H9 (cell line): ENCODE measurements at regions not wholly inside any gene's neighbourhood (a gene's known extent, or its start where the extent isn't known, plus 50 kb on each side); places are given as distances from the start of the nearest gene placed in this dataset.

Experiments used
- DNase-seq: peaks from one replicate; pipeline ENCODE4 v3.0.0-alpha.2; 2017
- H2AFZ ChIP-seq: one replicate; pipeline ENCODE4 v1.6.1; 2013; ENCODE audit warnings: mild to moderate bottlenecking, low read length, control low read depth, moderate library complexity
- H2AK5ac ChIP-seq: 2 replicates; pipeline ENCODE4 v1.6.1; 2013; ENCODE audit warnings: low read length, control low read depth, mixed read lengths; ENCODE audit not compliant: insufficient read length
- H2BK120ac ChIP-seq: one replicate; pipeline ENCODE4 v1.6.1; 2013; ENCODE audit warnings: low read depth, mild to moderate bottlenecking, low read length, control low read depth, inconsistent platforms; ENCODE audit not compliant: poor library complexity, severe bottlenecking
- H2BK12ac ChIP-seq: 2 replicates; pipeline ENCODE4 v1.6.1; 2013; ENCODE audit warnings: low read length, control low read depth, mixed read lengths, low read depth; ENCODE audit not compliant: insufficient read length
- H2BK15ac ChIP-seq: 2 replicates; pipeline ENCODE4 v1.6.1; 2013; ENCODE audit warnings: low read depth, low read length, control low read depth
- H2BK20ac ChIP-seq: one replicate; pipeline ENCODE4 v1.6.1; 2013; ENCODE audit warnings: low read depth, mild to moderate bottlenecking, low read length, control low read depth, inconsistent platforms; ENCODE audit not compliant: poor library complexity, severe bottlenecking
- H2BK5ac ChIP-seq: 2 replicates; pipeline ENCODE4 v1.6.1; 2013; ENCODE audit warnings: low read length, control low read depth, mixed read lengths; ENCODE audit not compliant: insufficient read length
- H3K14ac ChIP-seq: 2 replicates; pipeline ENCODE4 v1.6.1; 2013; ENCODE audit warnings: low read length, control low read depth; ENCODE audit not compliant: insufficient read depth
- H3K18ac ChIP-seq: 2 replicates; pipeline ENCODE4 v1.6.1; 2013; ENCODE audit warnings: low read depth, mild to moderate bottlenecking, mixed read lengths, low read length, control low read depth; ENCODE audit not compliant: insufficient read length
- H3K23ac ChIP-seq: 2 replicates; pipeline ENCODE4 v1.6.1; 2013; ENCODE audit warnings: low read length, control low read depth, mixed read lengths, low read depth; ENCODE audit not compliant: insufficient read length
- H3K23me2 ChIP-seq: 2 replicates; pipeline ENCODE4 v1.6.1; 2013; ENCODE audit warnings: low read depth, mild to moderate bottlenecking, mixed read lengths, low read length, control low read depth; ENCODE audit not compliant: insufficient read length, poor library complexity, severe bottlenecking
- H3K27ac ChIP-seq: 2 replicates; pipeline ENCODE4 v1.5.1; 2013; ENCODE audit warnings: low read length, control low read depth, mixed read lengths, low read depth; ENCODE audit not compliant: insufficient read length
- H3K27me3 ChIP-seq: 2 replicates; pipeline ENCODE4 v1.6.1; 2013; ENCODE audit warnings: low read length, control low read depth, inconsistent platforms; ENCODE audit not compliant: insufficient read depth
- H3K4ac ChIP-seq: 2 replicates; pipeline ENCODE4 v1.6.1; 2013; ENCODE audit warnings: low read depth, mild to moderate bottlenecking, control low read depth, inconsistent platforms, low read length, moderate library complexity
- H3K4me1 ChIP-seq: 2 replicates; pipeline ENCODE4 v1.6.1; 2013; ENCODE audit warnings: low read length, control low read depth, inconsistent platforms; ENCODE audit not compliant: insufficient read depth
- H3K4me2 ChIP-seq: 2 replicates; pipeline ENCODE4 v1.6.1; 2013; ENCODE audit warnings: low read length, control low read depth, mixed read lengths; ENCODE audit not compliant: insufficient read length, insufficient read depth
- H3K56ac ChIP-seq: 2 replicates; pipeline ENCODE4 v1.6.1; 2013; ENCODE audit warnings: low read depth, mild to moderate bottlenecking, mixed read lengths, low read length, control low read depth; ENCODE audit not compliant: insufficient read length
- H3K79me1 ChIP-seq: 2 replicates; pipeline ENCODE4 v1.6.1; 2013; ENCODE audit warnings: low read depth, mild to moderate bottlenecking, moderate library complexity, low read length, control low read depth, inconsistent platforms; ENCODE audit not compliant: insufficient read depth, poor library complexity, severe bottlenecking
- H3K79me2 ChIP-seq: 2 replicates; pipeline ENCODE4 v1.6.1; 2013; ENCODE audit warnings: low read length, control low read depth, inconsistent platforms; ENCODE audit not compliant: insufficient read depth
- H3K9ac ChIP-seq: 2 replicates; pipeline ENCODE4 v1.6.1; 2013; ENCODE audit warnings: low read length, control low read depth, mixed read lengths; ENCODE audit not compliant: insufficient read length; ENCODE audit errors: extremely low read depth
- H3K9me3 ChIP-seq: one replicate; pipeline ENCODE4 v1.6.1; 2013; ENCODE audit warnings: low read depth, low read length, inconsistent platforms; ENCODE audit not compliant: control insufficient read depth
- H3T11ph ChIP-seq: one replicate; pipeline ENCODE4 v1.6.1; 2013; ENCODE audit warnings: mild to moderate bottlenecking, low read length, control low read depth, inconsistent platforms
- H4K20me1 ChIP-seq: one replicate; pipeline ENCODE4 v1.6.1; 2013; ENCODE audit not compliant: control insufficient read depth, insufficient read length, insufficient read depth
- H4K5ac ChIP-seq: 2 replicates; pipeline ENCODE4 v1.6.1; 2013; ENCODE audit warnings: low read depth, mild to moderate bottlenecking, mixed read lengths, low read length, control low read depth; ENCODE audit not compliant: insufficient read length
- H4K8ac ChIP-seq: replicated peaks from 2 replicates; pipeline ENCODE4 v1.6.1; 2013; ENCODE audit warnings: low read length, control low read depth, mixed read lengths, low read depth; ENCODE audit not compliant: insufficient read length
- H4K91ac ChIP-seq: 2 replicates; pipeline ENCODE4 v1.6.1; 2013; ENCODE audit warnings: low read depth, mild to moderate bottlenecking, moderate library complexity, mixed read lengths, low read length, control low read depth; ENCODE audit not compliant: insufficient read length
- H3K27ac Mint-ChIP-seq, 3 experiments: 2 replicates in 2 of 3; 3 replicates in 1 of 3; pipeline ENCODE4 v1.8.0; 2020 to 2021; ENCODE audit warnings: mixed read lengths in 3 of 3, mild to moderate bottlenecking in 1 of 3, moderate library complexity in 1 of 3
- H3K27me3 Mint-ChIP-seq: 2 replicates; pipeline ENCODE4 v1.8.0; 2021; ENCODE audit warnings: low read depth, mild to moderate bottlenecking, moderate library complexity, mixed read lengths
- H3K36me3 Mint-ChIP-seq, 3 experiments: 2 replicates in 2 of 3; 3 replicates in 1 of 3; pipeline ENCODE4 v1.8.0; 2020 to 2021; ENCODE audit warnings: low read depth in 3 of 3, mixed read lengths in 3 of 3; ENCODE audit not compliant: insufficient read depth in 1 of 3
- H3K4me1 Mint-ChIP-seq, 2 experiments: 2 replicates each; pipeline ENCODE4 v1.8.0; 2020; ENCODE audit warnings: mixed read lengths in 2 of 2
- H3K4me3 Mint-ChIP-seq, 2 experiments: 2 replicates in 1 of 2; 3 replicates in 1 of 2; pipeline ENCODE4 v1.8.0; 2020 to 2021; ENCODE audit warnings: mild to moderate bottlenecking in 2 of 2, mixed read lengths in 2 of 2, moderate library complexity in 1 of 2
- H3K9me3 Mint-ChIP-seq, 2 experiments: 2 replicates in 1 of 2; 3 replicates in 1 of 2; pipeline ENCODE4 v1.8.0; 2020; ENCODE audit warnings: mild to moderate bottlenecking in 2 of 2, mixed read lengths in 2 of 2, moderate library complexity in 1 of 2
- whole genome bisulfite sequencing: extraction: QIAGEN DNeasy Blood & Tissue Kit; methylation state at CpG from one replicate; pipeline ENCODE4 v1.1.7; 2013; ENCODE audit warnings: missing lambda C conversion rate, low lambda C conversion rate, mixed read lengths; ENCODE audit not compliant: insufficient read length; ENCODE audit errors: extremely low coverage; 5-methylcytosine and 5-hydroxymethylcytosine counted together
- TF ChIP-seq, protein P1 (sequence below): fragments of 200-600 bp; sonication (generic); conservative IDR thresholded peaks from 3 replicates; pipeline ENCODE4 v1.8.0; 2021; ENCODE audit warnings: antibody characterized with exemption, mild to moderate bottlenecking

- peaks cover 8 to 10% of the 10 kb centered on the region in 2 experiments for H3K4me1 Mint-ChIP-seq
- no peak overlapping the region for H2BK12ac ChIP-seq
- no CpG with 5 or more reads among the region's 3 CpGs for WGBS
- no peaks in the 10 kb centered on the region for H3K9me3 Mint-ChIP-seq
- H3K27me3 Mint-ChIP-seq: no peaks in the 10 kb centered on the region
- no peaks in the 10 kb centered on the region; a peak in 1 of 7 replicates for H3K36me3 Mint-ChIP-seq
- TF ChIP-seq, protein P1, sequence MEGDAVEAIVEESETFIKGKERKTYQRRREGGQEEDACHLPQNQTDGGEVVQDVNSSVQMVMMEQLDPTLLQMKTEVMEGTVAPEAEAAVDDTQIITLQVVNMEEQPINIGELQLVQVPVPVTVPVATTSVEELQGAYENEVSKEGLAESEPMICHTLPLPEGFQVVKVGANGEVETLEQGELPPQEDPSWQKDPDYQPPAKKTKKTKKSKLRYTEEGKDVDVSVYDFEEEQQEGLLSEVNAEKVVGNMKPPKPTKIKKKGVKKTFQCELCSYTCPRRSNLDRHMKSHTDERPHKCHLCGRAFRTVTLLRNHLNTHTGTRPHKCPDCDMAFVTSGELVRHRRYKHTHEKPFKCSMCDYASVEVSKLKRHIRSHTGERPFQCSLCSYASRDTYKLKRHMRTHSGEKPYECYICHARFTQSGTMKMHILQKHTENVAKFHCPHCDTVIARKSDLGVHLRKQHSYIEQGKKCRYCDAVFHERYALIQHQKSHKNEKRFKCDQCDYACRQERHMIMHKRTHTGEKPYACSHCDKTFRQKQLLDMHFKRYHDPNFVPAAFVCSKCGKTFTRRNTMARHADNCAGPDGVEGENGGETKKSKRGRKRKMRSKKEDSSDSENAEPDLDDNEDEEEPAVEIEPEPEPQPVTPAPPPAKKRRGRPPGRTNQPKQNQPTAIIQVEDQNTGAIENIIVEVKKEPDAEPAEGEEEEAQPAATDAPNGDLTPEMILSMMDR: no peak
- no peak overlapping the region for H3K4me2 ChIP-seq
- H3K4me1 ChIP-seq: peaks cover under 1% of the 10 kb centered on the region; the same call in 1 of the 2 replicates
- H3K56ac ChIP-seq: no peak overlapping the region
- no peak overlapping the region for H3K14ac ChIP-seq
- H3K4ac ChIP-seq: no peak overlapping the region
- no peak overlapping the region for H3K23ac ChIP-seq
- no peak overlapping the region for H3T11ph ChIP-seq
- no peak overlapping the region for H3K27ac ChIP-seq
- no peaks in the 10 kb centered on the region for H3K27me3 ChIP-seq
- H2BK5ac ChIP-seq: no peak overlapping the region
- no peak overlapping the region for H3K4me3 Mint-ChIP-seq
- H3K79me1 ChIP-seq: no peaks in the 10 kb centered on the region
- H4K91ac ChIP-seq: no peak overlapping the region
- H2BK120ac ChIP-seq: no peak overlapping the region
- H3K18ac ChIP-seq: no peak overlapping the region
- H3K9ac ChIP-seq: no peak overlapping the region
- no peak overlapping the region for H4K8ac ChIP-seq
- no peak overlapping the region for H4K5ac ChIP-seq
- H3K27ac Mint-ChIP-seq: no peak overlapping the region
- DNase-seq: no peak
- H3K79me2 ChIP-seq: no peaks in the 10 kb centered on the region
- H2AFZ ChIP-seq: no peak overlapping the region
- no peak overlapping the region for H2BK20ac ChIP-seq
- H4K20me1 ChIP-seq: no peaks in the 10 kb centered on the region
- no peak overlapping the region for H2BK15ac ChIP-seq
- no peak overlapping the region for H2AK5ac ChIP-seq
- no peaks in the 10 kb centered on the region for H3K9me3 ChIP-seq
- H3K23me2 ChIP-seq: no peaks in the 10 kb centered on the region
These were observed 534.2 kb downstream of the RAB28 start for GRCh38 chr4:12949719-12950490.
